ENCODE measurements at regions not wholly inside any gene's neighbourhood (a gene's known extent, or its start where the extent isn't known, plus 50 kb on each side); places are given as distances from the start of the nearest gene placed in this dataset.
"Not testable (repeated sequence)": the region's sequence is repeated elsewhere in the genome, so short reads cannot be mapped to it uniquely, and the experiment has no call there.

DNA sequence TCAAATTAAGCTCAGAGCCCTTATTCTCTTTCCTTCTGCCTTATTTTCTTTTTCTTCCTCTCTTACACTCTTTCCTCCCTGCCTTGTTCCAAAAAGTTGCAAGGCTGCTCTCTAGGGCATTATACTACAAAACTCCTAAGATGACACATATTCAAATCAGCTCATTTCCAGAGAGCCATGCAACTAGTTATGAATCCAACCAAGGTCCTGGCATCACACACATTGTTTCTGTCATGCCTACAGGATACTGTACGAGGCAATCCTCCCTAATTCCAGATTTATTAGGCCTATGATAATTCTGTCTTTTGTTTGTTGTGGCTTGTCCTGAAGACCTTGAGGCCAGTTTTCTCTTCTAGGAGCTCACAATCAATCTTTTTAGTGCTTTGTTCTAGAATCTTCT, 87.0 kb upstream of the TBCA start:
- WGBS, 4 donors: 21 to 50% (median 39%) methylated on average over 1 of the region's 1 CpG
- TF ChIP-seq, protein P1, sequence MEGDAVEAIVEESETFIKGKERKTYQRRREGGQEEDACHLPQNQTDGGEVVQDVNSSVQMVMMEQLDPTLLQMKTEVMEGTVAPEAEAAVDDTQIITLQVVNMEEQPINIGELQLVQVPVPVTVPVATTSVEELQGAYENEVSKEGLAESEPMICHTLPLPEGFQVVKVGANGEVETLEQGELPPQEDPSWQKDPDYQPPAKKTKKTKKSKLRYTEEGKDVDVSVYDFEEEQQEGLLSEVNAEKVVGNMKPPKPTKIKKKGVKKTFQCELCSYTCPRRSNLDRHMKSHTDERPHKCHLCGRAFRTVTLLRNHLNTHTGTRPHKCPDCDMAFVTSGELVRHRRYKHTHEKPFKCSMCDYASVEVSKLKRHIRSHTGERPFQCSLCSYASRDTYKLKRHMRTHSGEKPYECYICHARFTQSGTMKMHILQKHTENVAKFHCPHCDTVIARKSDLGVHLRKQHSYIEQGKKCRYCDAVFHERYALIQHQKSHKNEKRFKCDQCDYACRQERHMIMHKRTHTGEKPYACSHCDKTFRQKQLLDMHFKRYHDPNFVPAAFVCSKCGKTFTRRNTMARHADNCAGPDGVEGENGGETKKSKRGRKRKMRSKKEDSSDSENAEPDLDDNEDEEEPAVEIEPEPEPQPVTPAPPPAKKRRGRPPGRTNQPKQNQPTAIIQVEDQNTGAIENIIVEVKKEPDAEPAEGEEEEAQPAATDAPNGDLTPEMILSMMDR (IDR thresholded peaks at IDR 0.05): no peak
- no peak for TF ChIP-seq POLR2A (IDR thresholded peaks at IDR 0.05)
- DNase-seq: peak in 1 of 7 donors; percentile 39
- Histone ChIP-seq H3K9me3 (replicated peaks in 1 of 3) (no peaks in the 10 kb centered on the region), H3K4me1 (replicated peaks in 1 of 2) (no peaks in the 10 kb centered on the region), H3K4me3 (no peak overlapping the region), H3K36me3 (replicated peaks in 1 of 2) (no peaks in the 10 kb centered on the region), H3K27me3 (no peaks in the 10 kb centered on the region), H3K27ac (no peak overlapping the region)
- intact Hi-C loops (cut with DNase I): no loop called here

GRCh38 chr5:77861576-77861975, 85.4 kb upstream of the TBCA start:
- no peak for TF ChIP-seq POLR2A (IDR thresholded peaks at IDR 0.05)
- TF ChIP-seq, protein P1 (IDR thresholded peaks at IDR 0.05): no peak
- intact Hi-C loops (cut with DNase I): no loop called here
- no peak overlapping the region for H3K27ac ChIP-seq
- H3K4me1 ChIP-seq (replicated peaks in 1 of 2): no peaks in the 10 kb centered on the region
- H3K9me3 ChIP-seq (replicated peaks in 1 of 3): no peaks in the 10 kb centered on the region
- no peaks in the 10 kb centered on the region for H3K27me3 ChIP-seq
- no peaks in the 10 kb centered on the region for H3K36me3 ChIP-seq (replicated peaks in 1 of 2)
- 93 to 100% (median 98%) methylated on average over 1 of the region's 1 CpG for WGBS, 4 donors
- no peak overlapping the region for H3K4me3 ChIP-seq
- no peak for DNase-seq

GRCh38 chr5:77859306-77859705, 83.2 kb upstream of the TBCA start:
- no peak for DNase-seq
- Histone ChIP-seq H3K4me3 (no peak overlapping the region), H3K36me3 (replicated peaks in 1 of 2) (no peaks in the 10 kb centered on the region), H3K4me1 (replicated peaks in 1 of 2) (no peaks in the 10 kb centered on the region), H3K27me3 (no peaks in the 10 kb centered on the region), H3K9me3 (replicated peaks in 1 of 3) (no peaks in the 10 kb centered on the region), H3K27ac (no peak overlapping the region)
- WGBS, 4 donors: 69 to 92% (median 83%) methylated on average over 1 of the region's 1 CpG
- intact Hi-C loops (cut with DNase I): no loop called here
- TF ChIP-seq, protein P1 (IDR thresholded peaks at IDR 0.05): no peak
- TF ChIP-seq POLR2A (IDR thresholded peaks at IDR 0.05): no peak

- H3K27ac ChIP-seq; H3K9me3 ChIP-seq (replicated peaks in 1 of 3); H3K27me3 ChIP-seq; H3K4me3 ChIP-seq; H3K4me1 ChIP-seq (replicated peaks in 1 of 2); intact Hi-C loops (cut with DNase I); H3K36me3 ChIP-seq (replicated peaks in 1 of 2); DNase-seq: not testable (repeated sequence)
- 89 to 95% (median 92%) methylated on average over 9 of the region's 9 CpGs for WGBS, 4 donors
Measured at GRCh38 chr5:77858678-77859077, 82.5 kb upstream of the TBCA start.

GRCh38 chr5:77855369-77855768, 79.2 kb upstream of the TBCA start:
- H3K27ac ChIP-seq: no peak overlapping the region
- H3K27me3 ChIP-seq: no peaks in the 10 kb centered on the region
- intact Hi-C loops (cut with DNase I): no loop called here
- H3K4me3 ChIP-seq: no peak overlapping the region
- no peak for TF ChIP-seq POLR2A (IDR thresholded peaks at IDR 0.05)
- TF ChIP-seq, protein P1 (IDR thresholded peaks at IDR 0.05): no peak
- H3K36me3 ChIP-seq (replicated peaks in 1 of 2): no peaks in the 10 kb centered on the region
- peaks cover 4% of the 10 kb centered on the region in 2 donors for H3K4me1 ChIP-seq (replicated peaks in 1 of 2)
- no peaks in the 10 kb centered on the region for H3K9me3 ChIP-seq (replicated peaks in 1 of 3)
- no peak for DNase-seq
- WGBS, 4 donors: 57 to 84% (median 76%) methylated on average over 3 of the region's 3 CpGs

All from adrenal gland (tissue), 9 donors.